Nephron (organoid): ENCODE measurements at regions not wholly inside any gene's neighbourhood (a gene's known extent, or its start where the extent isn't known, plus 50 kb on each side); places are given as distances from the start of the nearest gene placed in this dataset.

Experiments used
- H3K27ac Mint-ChIP-seq, 3 experiments: 2 replicates each; pipeline ENCODE4 v1.8.0; 2020; ENCODE audit warnings: mixed read lengths in 3 of 3, mild to moderate bottlenecking in 2 of 3, moderate library complexity in 1 of 3
- H3K27me3 Mint-ChIP-seq: 2 replicates; pipeline ENCODE4 v1.8.0; 2021; ENCODE audit warnings: low read depth, mild to moderate bottlenecking, moderate library complexity, mixed read lengths
- H3K36me3 Mint-ChIP-seq: 2 replicates; pipeline ENCODE4 v1.8.0; 2020; ENCODE audit warnings: low read depth, mixed read lengths
- H3K4me1 Mint-ChIP-seq: 2 replicates; pipeline ENCODE4 v1.8.0; 2020; ENCODE audit warnings: mixed read lengths
- H3K4me3 Mint-ChIP-seq, 3 experiments: 2 replicates each; pipeline ENCODE4 v1.8.0; 2020; ENCODE audit warnings: mild to moderate bottlenecking in 3 of 3, mixed read lengths in 3 of 3, moderate library complexity in 2 of 3
- H3K9me3 Mint-ChIP-seq: 2 replicates; pipeline ENCODE4 v1.8.0; 2020; ENCODE audit warnings: mixed read lengths
- TF ChIP-seq, protein P1 (sequence below), 3 experiments: fragments of 200-600 bp; sonication (generic); IDR thresholded peaks; one replicate each; pipeline ENCODE4 v1.5.0; 2021; ENCODE audit warnings: antibody characterized with exemption in 3 of 3; ENCODE audit not compliant: unreplicated experiment in 3 of 3

DNA sequence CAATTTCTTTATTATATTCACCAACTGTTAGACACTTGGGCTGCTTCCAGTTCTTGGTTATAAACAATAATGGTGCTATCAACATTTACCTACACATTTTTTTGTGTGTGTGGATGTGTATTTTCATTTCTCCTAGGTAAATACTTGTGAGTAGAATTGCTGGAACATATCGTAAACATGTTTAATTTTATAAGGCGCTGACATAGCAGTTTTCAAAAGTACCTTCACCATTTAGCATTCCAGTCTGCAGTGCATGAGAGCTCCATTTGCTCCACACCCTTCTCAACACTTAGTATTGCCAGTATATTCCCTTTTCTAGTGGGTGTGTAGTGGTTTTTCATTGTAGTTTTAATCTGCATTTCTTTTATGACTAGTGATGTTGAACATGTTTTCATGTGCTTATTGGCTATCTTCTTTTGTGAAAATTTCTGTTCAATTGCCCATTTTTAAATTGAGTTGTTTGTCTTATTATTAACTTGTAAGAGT, 59.6 kb upstream of the FAM204A start:
- H3K27ac Mint-ChIP-seq, result no peak overlapping the region

DNA sequence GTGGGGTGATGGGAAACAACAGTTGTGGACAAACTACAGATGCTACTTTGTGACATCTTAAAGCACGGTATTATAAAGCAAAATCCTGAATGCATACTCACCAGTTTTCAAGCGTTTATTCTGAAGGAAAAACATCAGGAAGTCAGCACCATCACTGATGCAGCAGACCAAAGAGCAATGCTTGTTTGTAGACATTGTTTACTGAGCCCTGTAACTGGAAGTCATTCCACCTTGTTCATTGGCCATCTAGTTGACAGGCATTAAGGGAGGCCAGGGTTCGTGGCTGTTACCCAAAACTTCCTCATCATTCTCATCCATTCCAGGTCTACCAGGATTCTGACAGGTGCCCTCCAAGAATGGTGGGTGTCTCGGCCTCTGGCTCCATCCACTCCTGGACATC, 55.3 kb upstream of the FAM204A start:
- Mint-ChIP-seq H3K36me3 (no peaks in the 10 kb centered on the region), H3K27ac (no peak overlapping the region), H3K4me1 (peaks cover 27% of the 10 kb centered on the region), H3K27me3 (peaks cover 9% of the 10 kb centered on the region), H3K9me3 (peaks cover 8% of the 10 kb centered on the region), H3K4me3 (no peak overlapping the region)
- TF ChIP-seq, protein P1, sequence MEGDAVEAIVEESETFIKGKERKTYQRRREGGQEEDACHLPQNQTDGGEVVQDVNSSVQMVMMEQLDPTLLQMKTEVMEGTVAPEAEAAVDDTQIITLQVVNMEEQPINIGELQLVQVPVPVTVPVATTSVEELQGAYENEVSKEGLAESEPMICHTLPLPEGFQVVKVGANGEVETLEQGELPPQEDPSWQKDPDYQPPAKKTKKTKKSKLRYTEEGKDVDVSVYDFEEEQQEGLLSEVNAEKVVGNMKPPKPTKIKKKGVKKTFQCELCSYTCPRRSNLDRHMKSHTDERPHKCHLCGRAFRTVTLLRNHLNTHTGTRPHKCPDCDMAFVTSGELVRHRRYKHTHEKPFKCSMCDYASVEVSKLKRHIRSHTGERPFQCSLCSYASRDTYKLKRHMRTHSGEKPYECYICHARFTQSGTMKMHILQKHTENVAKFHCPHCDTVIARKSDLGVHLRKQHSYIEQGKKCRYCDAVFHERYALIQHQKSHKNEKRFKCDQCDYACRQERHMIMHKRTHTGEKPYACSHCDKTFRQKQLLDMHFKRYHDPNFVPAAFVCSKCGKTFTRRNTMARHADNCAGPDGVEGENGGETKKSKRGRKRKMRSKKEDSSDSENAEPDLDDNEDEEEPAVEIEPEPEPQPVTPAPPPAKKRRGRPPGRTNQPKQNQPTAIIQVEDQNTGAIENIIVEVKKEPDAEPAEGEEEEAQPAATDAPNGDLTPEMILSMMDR (IDR thresholded peaks at IDR 0.05; ENCODE audit: unreplicated experiment in 3 of 3), result no peak

More for the DNA sequence above, 59.6 kb upstream of the FAM204A start:
- H3K9me3 Mint-ChIP-seq, result peaks cover 11% of the 10 kb centered on the region
- peaks cover 6% of the 10 kb centered on the region for H3K4me1 Mint-ChIP-seq
- no peaks in the 10 kb centered on the region for H3K36me3 Mint-ChIP-seq
- H3K4me3 Mint-ChIP-seq, result no peak overlapping the region
- TF ChIP-seq, protein P1 (IDR thresholded peaks at IDR 0.05; ENCODE audit: unreplicated experiment in 3 of 3), result no peak
- H3K27me3 Mint-ChIP-seq, result peaks cover 15% of the 10 kb centered on the region

- peaks cover 27% of the 10 kb centered on the region for H3K4me1 Mint-ChIP-seq
- H3K4me3 Mint-ChIP-seq, result no peak overlapping the region
- H3K36me3 Mint-ChIP-seq, result no peaks in the 10 kb centered on the region
- H3K27ac Mint-ChIP-seq, result no peak overlapping the region
- H3K27me3 Mint-ChIP-seq, result peaks cover 9% of the 10 kb centered on the region
- peaks cover 3% of the 10 kb centered on the region for H3K9me3 Mint-ChIP-seq
- TF ChIP-seq, protein P1 (IDR thresholded peaks at IDR 0.05; ENCODE audit: unreplicated experiment in 3 of 3), result no peak
Observed at GRCh38 chr10:118395947-118396346, 53.8 kb upstream of the FAM204A start.

- peak overlapping the region; percentile 4 to 30 (median 5) for H3K4me3 Mint-ChIP-seq
- H3K27me3 Mint-ChIP-seq, result peaks cover 12% of the 10 kb centered on the region
Observed at GRCh38 chr10:118394301-118395200, 52.4 kb upstream of the FAM204A start.

DNA sequence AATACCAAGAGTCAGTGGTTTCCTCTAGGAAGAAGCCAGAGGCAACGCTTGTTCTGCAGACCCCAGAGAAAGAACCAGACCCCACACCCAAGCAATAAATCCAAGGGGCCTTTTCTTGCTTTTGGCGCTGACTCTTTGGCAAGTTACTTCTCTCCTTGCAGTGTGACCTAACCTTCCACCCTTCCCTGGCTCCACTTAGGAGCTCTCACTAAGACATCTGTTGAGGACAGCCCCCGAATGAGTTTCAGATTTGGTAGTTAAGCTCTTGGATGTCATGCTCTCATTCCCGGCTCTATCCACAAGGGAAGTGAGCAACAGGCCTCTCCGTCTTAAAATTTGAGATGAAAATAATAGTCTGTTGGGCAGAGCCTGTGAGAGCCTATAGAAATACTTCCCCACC, 50.6 kb upstream of the FAM204A start:
- H3K27me3 Mint-ChIP-seq, result peaks cover 12% of the 10 kb centered on the region
- H3K4me1 Mint-ChIP-seq, result peaks cover 27% of the 10 kb centered on the region
- peaks cover 13% of the 10 kb centered on the region for H3K9me3 Mint-ChIP-seq
- H3K27ac Mint-ChIP-seq, result peak overlapping the region in 2 of 3 experiments; percentile 18 to 47
- H3K4me3 Mint-ChIP-seq, result no peak overlapping the region
- TF ChIP-seq, protein P1 (IDR thresholded peaks at IDR 0.05; ENCODE audit: unreplicated experiment in 3 of 3), result no peak
- no peaks in the 10 kb centered on the region for H3K36me3 Mint-ChIP-seq

More at GRCh38 chr10:118394301-118395200, 52.4 kb upstream of the FAM204A start:
- H3K36me3 Mint-ChIP-seq, result no peaks in the 10 kb centered on the region
- peaks cover 8% of the 10 kb centered on the region for H3K9me3 Mint-ChIP-seq
- H3K27ac Mint-ChIP-seq, result peak overlapping the region; percentile 26 to 68 (median 59)
- peaks cover 27% of the 10 kb centered on the region for H3K4me1 Mint-ChIP-seq
- TF ChIP-seq, protein P1 (IDR thresholded peaks at IDR 0.05; ENCODE audit: unreplicated experiment in 3 of 3), result no peak
